HG03025 (cell line): ENCODE measurements at regions not wholly inside any gene's neighbourhood (a gene's known extent, or its start where the extent isn't known, plus 50 kb on each side); places are given as distances from the start of the nearest gene placed in this dataset.
"Not testable (repeated sequence)": the region's sequence is repeated elsewhere in the genome, so short reads cannot be mapped to it uniquely, and the experiment has no call there.

ENCODE experiments used
- ATAC-seq: cut with Tn5 transposase; IDR thresholded peaks from one replicate; pipeline ENCODE4 v1.9.1; 2021; ENCODE audit warnings: mild to moderate bottlenecking, moderate library complexity; ENCODE audit not compliant: unreplicated experiment, low FRiP score

GRCh38 chr12:131211340-131211938 lies 257.7 kb downstream of the ADGRD1 start:
- no peak for ATAC-seq

DNA sequence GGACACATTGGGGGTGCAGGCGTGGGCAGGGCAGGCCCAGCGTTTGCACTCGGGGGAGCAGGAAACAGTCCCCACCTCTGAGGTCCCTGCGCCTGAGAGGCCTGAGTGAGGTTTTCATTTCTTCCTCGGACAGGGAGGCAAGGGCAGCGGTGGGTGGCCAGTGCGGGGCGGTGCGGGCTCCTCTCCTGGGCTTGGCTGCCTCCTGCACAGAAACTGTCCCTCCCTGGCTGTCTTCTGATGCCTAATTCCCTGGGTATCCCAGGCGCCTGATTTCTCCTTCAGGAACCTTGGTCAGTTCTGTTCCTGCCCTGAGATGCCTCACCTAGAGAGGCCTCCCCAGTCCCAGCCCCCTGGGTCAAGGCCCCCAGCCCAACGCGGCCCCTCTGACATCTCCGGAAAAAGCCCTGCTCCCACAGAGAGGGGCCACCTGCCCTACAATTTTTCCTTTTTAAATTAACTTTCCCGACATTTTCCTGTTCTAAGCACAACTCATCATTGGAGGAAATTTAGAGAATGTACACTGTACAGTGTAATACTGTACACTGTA lies 260.3 kb downstream of the ADGRD1 start:
- no peak for ATAC-seq

DNA sequence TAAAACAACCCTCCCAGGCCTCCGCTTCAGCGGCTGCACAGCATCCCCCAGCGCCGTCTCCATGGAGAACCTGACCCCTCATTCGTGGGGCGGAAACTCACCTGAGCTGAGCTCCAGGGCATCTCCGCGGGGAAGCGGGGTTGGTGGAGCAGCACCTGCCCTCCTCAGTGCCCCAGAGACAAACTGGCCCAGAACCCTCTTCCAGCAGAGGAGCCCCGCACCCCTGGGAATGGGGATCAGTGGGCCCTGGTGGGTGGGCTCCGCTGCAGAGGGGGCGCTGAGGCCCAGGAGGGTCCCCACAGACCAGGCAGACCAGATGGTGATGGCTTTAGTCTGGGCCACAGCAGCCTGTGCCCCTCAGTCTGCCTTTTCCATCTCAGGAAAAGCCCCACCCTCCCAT lies 261.2 kb downstream of the ADGRD1 start:
- ATAC-seq = not testable (repeated sequence)

- ATAC-seq = not testable (repeated sequence)
Observed at GRCh38 chr12:131216587-131216986, 262.9 kb downstream of the ADGRD1 start.

DNA sequence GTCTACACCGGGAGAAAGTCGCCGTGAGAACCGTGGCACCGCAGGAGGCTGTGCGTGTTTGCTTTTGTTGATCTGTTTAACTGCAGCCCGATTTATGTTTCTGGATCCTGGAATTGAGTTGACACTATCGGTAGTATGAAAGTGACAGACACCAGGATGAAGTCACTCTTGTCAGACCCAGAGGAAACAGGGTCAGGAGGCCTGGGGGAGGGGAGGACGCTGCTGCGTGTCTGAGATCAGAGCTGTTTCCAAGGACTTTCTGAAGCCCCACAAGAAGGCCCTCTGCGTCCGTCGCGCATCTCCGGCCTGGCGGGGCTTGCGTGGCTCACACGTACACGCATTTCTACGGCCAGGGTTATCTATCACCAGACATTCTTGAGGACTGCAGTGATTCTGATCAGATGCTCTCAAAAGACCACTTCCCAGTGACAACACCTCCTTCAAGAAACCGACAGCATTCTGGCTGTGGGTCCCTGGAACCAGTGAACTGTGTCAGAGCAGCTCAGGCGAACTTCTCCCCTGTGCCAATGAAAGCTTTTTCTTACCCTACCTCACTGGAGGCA lies 263.4 kb downstream of the ADGRD1 start:
- ATAC-seq = no peak

DNA sequence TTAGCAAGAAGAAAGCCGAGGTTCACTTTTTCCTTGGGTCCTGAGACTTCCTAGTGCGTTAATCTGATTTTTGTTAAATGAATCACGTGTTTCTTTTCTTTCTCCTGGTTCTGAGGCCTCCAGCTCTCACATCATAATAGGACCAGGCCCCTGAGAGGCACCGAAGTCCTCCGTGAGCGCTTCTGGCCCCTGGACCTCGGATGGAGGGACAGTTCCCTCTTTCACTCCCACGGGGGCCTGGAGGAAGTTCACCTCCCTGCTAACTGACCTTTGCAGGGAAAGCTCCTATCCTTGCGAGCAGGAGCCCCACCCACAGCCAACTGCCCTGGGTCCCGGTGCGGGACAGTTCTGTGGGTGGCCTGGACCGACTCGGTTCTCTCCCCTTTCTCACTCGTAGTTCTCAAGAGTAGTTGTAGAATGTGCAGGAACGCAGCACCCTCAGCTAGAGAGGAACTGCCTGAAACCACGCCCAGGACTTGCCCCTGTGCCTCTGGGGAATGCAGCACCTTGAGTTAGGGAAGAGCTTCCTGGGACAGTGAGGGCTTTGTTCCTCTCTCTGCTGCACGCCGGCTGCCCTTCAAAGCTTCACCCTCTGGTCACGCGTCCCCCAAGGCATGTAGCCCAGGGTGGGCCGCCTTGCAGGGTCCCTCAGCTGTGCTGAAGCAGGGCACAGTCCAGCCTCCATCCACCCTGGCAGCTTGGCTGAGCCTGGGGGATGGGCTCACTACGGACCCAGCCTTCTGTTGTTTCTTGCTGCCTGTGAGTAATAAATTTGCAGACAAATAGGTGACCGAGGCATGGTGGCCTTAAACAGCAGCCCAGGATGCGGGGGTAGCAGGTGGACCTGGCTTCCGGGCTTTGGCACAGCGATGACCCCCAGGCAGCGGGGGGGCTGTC lies 264.6 kb downstream of the ADGRD1 start:
- ATAC-seq = no peak

DNA sequence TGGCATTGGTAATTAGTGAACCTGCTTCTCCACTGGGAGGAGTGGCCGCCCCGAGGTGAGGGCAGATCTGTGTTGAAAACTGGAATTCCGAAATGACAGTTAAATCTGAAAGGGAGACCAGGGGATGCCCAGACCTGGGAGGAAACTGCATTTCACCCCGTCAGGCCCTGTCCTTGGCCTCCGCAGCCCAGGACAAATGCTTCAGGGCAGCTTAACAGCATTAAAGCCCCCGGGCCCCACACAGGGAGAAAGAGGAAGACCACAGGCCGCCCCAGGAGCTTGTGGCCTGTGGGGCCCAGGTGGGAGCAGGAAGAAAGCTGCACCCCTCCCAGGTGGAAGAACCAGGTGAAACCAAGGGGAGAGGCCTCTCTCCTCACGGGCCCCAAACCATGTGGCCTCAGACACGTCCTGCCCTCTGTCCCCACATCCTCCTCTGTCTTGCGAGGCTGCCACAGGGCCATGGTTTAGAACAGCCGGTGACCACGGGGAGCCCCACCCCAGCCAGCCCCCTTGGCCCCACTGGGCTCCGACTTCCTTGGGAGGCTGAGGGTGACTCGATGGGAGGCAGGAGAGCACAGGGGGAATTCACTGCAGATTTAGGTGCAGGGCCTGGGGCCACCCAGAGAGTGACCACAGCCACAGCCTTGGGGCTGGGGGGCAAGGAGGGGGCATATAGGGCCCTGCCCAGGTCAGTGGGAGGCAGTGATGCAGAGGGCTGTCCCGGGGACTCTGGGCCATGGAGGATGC lies 265.4 kb downstream of the ADGRD1 start:
- no peak for ATAC-seq

DNA sequence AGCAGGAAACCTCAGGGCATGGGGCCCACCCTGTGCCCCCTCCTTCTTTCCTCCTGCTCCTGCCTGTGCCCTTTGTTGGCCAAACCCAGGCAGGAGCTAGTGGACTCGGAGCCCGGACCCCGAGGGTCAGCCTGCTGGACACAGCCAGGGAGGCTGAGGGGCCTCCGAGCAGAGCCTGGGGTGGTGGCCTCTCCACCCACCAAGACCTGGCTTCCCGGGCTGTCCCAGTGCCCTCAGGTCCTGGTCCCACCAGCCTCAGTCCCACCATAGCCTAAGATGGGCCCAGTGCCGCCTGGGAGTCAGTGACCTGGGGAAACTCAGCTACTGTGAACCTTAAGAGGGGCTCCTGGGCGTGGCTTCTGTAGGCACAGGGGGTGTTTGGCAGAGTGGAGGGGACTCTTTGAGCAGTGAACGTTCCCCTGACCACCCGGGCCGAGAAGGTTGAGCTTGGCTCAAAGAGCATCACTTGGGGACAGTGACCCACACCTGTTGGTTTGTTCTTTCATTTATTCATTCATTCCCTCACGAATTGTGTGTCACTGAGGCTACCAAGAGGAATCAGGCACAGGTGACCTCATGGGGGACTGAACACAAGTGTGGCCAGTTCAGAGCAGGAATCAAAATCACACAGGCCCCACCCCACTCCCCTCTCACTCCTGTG lies 266.1 kb downstream of the ADGRD1 start:
- no peak for ATAC-seq

GRCh38 chr12:131220331-131220685 lies 266.6 kb downstream of the ADGRD1 start:
- no peak for ATAC-seq

GRCh38 chr12:131221061-131221956 lies 267.6 kb downstream of the ADGRD1 start:
- ATAC-seq = no peak

DNA sequence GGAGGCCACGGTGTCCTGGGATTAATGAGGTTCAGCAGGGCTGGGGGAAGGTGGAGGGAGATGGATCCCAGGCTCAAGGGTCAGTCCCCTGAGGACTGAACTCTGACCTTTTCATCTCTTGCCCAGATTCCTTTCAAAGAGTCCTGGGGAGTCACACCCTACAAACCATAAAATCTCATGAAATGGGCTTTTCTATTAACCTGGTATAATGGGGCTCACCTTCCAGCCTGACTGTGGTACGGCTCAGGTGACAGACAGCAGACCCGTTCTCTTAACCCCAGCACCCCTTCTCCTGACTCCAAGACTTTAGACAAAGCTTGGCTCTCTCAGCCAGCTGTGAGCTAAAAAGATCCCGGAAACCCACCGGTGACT lies 268.2 kb downstream of the ADGRD1 start:
- ATAC-seq = no peak

- ATAC-seq = peak; percentile 41
Observed at GRCh38 chr12:131222329-131223139, 268.8 kb downstream of the ADGRD1 start.

DNA sequence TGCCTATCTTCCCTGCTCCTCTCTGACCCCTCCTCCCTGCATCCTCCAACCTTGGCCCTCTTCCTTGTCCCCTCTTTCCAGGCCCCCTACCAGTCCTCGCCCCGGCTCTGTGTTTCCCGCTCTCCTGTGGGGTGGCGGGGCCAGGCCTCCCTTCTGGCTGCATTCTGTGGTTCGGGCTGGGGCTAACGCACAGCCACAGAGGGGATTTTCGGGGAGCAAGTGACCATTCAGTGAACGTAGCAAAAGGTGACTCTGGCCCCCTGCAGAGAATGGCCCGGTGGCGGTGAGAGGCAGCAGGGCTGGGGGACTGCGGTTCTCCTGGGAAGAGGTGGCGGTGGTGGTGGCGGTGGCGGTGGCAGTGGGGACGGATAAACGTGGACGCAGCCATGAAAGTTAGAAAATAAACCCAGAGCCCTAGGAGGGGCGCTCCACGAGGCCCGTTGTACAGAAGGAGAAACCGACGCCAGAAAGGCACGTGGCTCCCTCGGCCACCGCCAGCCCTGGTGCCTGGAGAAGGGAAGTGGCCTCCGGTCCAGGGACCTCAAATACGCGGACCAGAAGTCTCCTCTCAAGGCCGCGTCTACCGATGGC lies 269.6 kb downstream of the ADGRD1 start:
- ATAC-seq = no peak

DNA sequence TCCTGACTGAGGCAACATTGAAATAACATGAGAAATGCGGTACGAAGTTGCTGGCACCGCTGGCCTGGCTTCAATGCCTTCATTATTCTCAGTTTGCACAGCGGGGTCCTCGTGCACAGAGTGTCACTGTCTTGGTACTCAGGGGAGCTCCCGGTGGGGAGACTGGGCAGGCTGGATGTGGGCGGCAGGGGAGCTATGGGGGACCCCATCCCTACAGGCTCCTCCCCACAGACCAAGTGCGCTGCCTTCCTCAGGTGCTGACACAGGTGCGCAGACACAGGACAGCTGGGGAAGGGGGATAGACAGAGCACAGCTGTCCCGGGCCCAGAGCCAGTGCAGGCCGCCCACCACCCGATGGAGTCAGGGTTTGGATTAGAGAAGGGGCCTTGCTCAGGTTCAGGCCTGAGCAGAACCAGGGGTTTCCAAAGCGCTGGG lies 270.1 kb downstream of the ADGRD1 start:
- no peak for ATAC-seq

DNA sequence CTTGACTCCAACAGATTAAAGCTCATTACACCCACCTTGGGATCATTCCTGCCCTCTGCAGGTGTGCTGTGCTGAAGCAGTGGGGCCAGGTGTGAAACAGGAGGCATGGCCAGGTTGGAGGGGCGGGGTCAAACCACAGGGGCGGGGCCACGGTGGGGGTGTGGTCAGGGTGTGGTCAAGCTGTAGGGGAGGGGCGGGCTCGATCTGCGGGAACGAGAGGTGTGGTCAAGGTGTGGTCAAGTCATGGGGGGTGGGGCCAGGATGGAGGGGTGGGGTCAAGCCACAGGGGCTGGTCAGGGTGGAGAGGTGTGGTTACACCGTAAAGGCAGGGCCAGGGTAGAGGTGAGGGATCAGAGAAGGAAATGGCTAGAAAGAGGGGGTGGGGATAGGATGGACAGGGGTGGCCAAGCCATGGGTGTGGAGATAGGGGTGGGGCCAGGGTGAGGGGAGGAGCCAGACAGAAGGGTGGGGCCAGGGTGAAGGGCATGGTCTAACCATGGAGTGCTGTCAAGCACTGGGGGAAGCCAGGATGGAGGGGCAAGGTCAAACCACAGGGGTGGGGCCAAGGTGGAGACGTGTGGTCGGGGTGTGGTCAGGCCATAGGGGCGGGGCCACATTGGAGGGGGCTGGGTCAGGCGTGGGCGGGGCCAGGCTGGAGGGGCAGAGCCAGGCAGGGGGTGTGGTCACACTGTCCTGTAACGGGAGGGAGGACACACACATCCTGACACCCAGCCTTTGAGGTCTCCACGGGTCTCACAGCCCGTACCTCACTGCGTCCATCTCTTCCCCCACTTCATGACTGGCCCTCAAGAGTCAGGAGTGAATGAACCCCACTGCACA lies 270.7 kb downstream of the ADGRD1 start:
- ATAC-seq = not testable (repeated sequence)

- not testable (repeated sequence) for ATAC-seq
Observed at GRCh38 chr12:131225066-131225380, 271.3 kb downstream of the ADGRD1 start.
